ENCODE measurements at regions not wholly inside any gene's neighbourhood (a gene's known extent, or its start where the extent isn't known, plus 50 kb on each side); places are given as distances from the start of the nearest gene placed in this dataset.

DNA sequence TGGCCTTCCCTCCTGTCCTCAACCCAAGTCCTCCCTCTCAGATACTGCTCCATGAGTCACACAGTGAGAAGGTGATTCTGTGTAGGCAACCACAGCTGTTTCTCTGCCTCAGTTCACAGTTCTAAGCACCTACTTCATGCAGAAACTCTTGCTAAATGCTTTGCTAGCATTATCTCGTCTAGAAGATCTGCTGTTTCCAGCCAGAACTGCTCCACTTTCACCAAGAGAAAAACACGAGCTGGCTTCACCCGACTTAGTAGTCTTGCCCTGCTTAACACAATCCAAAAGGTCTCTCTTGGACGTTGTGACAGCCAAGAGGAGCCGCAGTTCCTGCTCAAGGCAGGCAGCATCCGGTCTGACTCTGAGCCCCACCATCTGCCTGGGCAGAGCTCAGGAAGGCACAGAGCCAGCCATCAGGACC is 272.1 kb downstream of the UACA start:
- no peak for DNase-seq

DNA sequence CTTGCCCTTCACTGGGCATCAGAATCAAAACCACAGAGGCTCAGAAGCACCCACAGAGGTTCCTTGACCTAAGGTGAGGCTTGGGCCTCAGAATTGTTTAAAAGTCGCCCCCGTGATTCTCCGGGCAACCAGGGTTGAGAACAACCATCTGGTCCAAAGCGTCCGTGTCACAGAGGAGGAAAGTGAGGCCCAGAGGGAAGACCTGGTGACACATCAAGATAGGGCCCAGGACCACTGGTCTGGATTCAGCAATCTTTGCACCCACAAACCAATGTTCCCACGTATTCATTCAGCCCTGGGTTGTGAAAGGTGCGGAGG is 272.6 kb downstream of the UACA start:
- no peak for DNase-seq

DNA sequence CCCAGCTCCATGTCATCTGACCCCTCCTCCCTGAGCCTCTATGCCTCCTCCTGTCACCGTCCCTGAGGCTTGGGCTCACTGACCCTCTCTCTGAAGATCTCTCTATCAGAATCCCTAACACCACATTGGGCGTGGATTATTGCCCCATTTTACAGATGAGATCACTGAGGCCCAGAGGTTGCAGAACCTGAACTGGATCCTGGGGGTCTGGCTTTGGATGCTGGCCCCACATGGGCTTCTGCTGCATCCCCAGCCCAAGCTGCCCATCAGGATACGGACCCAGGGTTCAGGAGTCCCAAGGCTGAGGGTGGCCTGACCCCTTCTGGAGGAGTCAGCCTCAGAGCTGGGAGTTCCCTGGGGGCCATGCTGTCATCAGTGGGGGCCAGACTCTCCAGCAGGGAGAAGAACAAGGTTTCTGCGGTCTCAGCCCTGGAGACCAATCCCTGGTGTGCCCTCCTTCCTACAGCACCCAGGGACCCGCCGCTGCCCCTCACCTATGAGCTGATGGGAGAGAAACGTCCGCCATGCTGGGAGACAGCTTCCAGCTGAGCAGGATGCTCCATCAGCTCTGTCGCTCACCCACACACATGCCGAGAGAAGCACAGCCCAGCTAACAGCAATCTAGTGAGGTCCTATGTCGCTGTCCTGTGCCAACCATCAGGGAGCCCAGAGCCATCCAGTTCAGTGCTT is 273.1 kb downstream of the UACA start:
- DNase-seq, result no peak

DNA sequence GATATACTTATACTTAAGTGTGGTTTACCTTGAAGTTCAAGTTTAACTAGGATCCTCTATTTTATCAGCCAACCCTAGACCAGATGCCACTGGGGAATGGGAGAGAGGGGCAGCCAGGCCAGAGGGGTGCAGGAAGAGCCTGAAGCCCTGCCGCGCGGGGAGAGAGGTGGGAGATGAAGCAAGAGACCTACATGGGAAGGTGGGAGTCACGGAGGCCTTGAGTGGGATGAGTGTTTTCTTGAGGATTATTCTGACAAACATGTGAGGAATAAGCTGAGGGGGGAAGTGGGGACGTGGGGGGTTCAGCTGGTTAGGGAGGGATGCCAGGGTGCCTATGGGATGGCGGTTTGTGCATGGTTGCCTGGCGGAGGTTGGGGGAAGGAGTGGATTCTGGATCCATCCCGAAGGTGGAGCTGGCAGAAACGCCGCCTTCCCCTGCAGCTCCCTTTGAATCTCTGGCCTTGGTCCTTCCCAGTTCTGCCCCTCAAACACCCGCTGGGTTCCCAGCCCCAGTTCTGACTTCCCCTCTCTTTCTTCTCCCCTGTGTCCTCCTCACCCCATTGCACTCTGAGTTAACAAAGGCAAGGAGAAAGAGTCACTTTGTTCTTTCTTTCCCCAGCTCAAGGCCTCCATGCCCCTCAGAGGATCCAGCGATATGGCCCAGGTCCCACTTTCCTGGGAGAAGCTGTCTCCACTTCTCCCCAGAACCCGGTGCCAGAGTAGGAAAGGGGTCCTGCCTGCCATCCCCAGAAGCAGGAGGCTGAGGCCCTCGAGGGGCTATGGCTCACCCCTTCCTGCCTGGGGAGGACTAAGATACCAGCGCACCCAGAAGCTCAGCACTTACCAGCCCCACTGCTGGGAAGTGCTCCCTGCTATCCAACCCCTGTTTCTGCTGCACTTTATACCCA is 274.2 kb downstream of the UACA start:
- no peak for DNase-seq

DNA sequence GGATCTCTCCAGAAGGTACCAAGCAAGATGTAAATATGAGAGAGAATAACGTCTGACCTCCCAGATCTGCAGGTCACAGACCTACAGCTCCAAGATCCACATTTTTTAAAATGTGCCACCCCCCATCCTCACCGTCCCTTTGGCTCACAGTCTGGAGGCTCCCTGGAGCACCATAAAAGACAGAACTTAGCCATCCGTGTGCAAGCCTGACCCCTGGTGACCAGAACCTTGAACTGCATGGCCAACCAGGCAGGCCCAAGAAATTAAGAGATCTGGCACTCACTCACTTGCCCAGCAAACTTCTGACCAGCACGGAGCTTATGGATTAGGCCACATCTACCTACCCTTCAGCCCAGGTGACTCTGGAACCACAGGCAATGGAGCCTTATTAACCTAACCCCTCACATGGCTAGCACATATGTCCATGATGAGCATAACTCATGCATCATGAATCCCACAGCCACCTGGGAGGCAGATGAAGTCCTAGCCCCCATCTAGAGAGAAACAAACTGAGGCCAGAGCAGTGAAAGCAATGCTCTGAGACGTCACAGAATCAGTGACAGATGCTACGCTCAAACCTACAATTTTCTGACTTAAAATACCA is 275.3 kb downstream of the UACA start:
- DNase-seq, result no peak

DNA sequence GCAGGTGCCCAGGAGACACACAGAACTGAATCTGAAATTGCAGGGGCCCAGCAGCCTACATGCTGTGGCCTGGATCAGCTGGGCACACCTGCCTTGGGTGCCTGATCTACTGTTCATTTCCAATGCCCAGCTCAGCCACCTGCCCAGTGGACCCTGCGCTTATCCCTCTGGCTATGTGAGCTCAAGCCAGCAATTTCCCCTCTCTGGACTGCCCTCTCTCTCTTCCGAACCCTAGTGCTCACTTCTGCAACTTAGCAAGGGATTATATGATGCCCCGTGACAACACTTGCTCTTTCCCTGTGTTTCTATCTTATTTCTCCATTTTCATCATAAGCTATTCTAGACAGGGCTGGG is 276.0 kb downstream of the UACA start:
- no peak for DNase-seq

DNA sequence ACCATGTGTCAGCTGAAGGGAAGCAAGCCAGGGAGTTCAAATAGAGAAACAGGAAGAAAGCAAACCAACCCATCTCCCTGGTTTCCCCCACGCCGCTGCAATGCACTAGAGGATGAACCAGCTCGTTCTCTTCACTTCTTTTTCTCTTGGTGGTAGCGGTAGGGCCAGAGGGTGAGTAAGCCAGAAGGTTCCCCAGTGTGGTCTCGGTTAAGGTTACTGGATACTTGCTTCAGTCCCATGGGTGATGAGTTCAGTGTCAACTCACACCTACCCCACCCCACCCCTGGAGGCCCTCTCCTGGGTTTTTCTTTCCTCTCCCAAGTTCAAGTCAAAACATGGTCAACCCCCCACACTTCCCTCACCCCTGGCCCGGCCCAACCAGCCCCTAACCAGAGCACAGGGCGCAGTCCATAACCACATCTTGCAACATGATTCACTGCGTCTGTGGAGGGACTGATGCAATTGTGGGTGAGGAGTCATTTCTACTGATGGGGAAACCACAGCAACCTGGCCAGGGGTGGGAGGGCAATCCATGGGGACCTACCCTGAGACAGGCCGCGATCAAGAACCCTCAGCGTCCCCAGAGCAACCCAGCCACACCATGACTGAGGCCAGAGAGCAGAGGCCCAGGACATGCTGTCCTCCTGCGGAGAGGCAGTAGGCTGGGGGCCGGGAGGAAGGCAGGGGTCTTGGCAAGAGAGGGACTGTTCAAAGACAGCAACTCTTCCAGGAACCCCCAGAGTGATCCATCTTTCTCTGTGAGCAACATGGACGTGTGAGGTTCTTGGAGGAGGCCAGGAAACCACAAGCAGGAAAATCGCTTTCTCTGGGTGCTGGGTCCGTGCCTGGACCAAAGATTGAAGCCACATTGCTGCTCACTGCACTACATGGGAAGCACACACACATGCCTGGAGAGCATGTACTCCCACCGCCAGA is 276.6 kb downstream of the UACA start:
- DNase-seq, result no peak

DNA sequence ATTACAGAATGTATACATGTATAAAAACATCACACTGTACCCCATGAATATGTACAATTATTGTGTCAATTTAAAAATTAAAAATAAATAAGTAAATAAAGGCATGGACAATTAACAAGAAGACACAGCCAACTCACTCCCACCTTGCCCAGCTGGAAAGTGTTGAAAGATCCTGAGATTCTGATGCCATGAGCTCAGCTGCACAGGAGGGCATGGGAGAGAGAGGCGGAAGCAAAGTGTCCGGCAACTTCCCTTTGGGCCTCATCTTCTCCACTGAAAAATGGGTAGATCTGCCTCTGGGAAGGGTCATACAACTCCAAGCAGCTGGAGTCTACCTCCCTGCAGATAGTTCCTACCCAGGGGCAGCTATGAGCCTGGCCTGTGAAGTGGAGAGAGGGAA is 277.3 kb downstream of the UACA start:
- DNase-seq, result no peak

DNA sequence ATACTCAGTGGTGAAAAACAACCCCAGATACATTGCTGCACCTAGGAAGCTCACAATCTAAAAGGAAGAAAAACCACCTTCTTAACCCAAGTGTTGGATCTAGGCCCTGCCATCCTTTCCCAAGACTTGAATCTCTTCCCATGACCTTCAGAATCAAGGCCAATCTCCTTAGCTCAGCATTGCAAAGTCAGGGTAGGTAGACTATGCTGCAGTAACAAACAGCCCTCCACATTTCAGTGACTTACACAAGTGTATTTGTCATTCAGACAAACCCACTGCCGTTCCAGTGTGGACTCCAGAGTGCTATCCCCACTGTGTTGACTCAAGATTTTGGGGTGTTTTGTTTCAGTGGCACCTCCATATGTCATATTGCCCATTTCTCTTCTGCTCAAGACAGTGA is 278.4 kb downstream of the UACA start:
- no peak for DNase-seq

DNA sequence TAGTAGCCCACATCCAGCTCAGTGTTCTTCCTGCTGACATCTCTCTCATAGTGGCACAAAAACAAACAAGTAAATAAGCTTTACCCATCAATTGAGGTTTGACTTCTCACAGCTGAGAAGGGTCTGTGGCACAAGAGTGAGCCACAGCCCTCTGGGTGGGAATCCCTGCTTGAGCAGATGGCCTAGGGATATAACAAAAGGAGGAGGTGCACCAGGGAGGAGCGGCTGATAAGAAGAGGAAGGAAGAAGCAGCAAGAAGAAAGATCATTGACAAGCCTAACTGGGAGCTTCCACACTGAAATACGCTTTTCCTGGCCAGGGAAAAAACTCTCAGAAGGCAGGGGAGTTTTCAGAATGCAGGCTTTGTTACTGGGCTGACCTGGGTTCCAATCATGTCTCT is 279.8 kb downstream of the UACA start:
- DNase-seq, result no peak

DNA sequence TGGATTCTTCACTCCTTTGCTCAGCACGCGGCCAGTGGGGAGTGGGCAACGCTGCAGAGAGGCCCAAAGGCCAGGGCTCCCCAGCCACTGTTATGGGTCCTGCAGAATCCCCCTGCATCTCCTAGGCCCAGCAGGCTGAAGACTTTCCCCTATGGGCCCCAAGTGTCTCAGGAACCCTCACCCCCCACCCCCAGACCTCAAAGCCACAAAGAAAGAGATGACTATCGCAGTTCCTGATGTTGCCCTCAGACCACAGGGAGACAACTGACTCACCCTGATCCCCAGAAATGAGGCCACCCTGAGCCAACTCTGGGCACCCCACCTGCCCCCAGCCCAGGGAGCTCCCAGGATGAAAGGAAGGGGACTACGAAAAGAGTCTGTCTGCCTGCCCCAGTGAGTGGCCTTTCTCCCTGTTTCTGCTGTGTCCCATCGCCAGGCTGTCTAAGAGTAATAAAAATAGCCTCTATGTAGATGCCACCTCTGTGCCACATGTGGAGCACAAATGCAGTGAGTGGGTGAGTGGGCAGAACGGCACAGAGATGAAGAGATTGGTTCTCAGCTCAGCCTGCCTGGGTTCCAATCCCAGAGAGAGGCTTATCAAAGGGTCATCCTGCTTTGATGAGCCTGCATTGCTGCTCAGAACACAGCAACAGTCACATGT is 283.0 kb downstream of the UACA start:
- DNase-seq, result no peak

DNA sequence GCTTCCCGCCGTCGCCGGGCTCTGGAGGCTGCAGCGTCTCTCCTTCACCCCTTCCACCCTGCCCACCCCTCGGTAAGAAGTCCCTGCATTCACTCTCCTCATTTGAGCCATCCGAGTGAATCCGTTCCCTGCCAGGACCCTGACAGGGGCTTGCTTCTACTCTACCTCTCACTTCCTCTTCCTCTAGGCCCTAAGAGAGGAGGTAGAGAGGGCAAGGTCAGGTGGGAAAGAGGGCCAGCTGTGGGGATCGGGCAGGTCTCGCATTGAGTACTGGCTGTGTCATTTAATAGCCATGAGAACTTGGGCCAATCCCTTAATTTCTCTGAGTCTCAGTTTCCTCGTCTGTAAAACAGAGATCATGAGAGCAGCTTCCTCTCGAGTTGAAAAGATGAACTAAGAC is 283.6 kb downstream of the UACA start:
- no peak for DNase-seq

DNA sequence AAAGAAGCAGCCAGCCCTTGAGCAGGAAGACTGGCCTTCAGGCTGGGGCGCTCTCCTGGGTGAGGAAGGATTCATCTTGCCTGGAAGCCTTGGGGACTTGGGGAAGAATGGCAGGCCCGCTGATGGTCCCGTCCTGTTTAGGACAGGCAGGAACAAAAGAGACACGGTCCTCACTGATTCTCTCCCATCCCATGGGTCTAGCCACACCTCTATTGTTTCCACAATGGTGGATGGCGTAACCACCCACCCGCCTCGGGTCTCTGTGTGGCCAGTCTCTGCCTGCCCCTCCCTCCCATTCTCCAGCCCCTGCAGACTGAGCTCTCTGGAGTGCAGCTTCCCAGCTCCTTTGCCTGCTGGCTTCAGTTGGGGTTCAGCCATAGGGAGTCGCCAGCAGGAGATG is 284.3 kb downstream of the UACA start:
- no peak for DNase-seq

DNA sequence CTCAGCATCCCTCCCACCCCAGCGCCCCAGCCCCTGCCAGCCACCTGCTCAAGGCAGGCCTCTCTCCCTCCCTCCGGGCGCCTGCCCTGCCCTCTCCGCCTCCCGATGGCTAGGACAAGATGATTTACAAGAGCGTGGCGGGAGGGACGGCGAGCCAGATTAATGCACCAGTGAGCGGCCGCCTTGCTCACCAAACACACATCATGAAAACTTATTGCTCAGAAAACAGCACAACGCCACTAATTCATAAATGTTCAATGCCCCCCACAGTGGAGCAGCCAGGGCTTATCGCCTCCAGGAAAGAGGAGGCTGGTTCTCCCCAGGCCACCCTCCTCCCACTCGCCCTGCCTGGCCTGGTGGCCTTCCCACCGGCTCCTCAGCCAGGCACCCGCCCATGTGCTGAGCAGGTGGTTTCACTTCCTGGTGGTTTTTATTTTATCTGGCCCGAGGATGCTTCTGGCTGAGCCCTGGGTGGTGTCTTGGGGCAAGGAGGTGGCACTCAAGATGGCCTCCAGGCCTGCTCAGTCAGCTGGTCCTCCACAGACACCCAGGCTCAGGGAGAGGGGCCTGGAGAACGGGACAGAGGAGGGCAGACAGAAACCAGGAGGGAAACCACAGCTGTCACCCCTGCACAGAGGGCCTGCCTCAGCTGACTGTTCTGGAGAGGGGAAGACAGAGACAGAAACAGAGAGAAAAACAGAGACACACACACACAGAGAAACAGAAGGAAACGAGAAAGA is 284.9 kb downstream of the UACA start:
- DNase-seq, result peak; percentile 60

DNA sequence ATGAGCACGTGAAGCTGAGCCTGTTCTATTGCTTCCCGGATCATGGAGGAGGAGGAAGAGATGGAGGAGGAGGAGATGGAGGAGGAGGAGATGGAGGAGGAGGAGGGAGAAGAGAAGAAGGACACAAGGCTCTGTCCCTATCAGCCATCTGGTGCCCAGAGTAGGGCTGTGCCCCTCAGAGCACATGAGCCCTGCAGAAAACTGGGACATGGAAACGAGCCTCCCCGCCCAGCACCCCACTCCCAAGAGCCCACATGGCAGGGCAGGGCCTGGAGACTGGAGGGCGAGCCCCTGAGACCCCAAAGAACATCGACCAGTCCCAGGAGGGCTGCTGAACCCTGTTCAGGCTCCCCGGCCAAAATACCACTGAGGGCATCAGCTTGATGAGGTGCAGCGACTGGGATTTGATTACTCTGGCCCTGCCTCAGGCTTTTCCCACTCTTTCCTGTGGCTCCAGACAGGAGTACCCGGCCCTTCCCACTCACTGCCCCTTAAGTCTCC is 285.6 kb downstream of the UACA start:
- DNase-seq, result peak; percentile 24

DNA sequence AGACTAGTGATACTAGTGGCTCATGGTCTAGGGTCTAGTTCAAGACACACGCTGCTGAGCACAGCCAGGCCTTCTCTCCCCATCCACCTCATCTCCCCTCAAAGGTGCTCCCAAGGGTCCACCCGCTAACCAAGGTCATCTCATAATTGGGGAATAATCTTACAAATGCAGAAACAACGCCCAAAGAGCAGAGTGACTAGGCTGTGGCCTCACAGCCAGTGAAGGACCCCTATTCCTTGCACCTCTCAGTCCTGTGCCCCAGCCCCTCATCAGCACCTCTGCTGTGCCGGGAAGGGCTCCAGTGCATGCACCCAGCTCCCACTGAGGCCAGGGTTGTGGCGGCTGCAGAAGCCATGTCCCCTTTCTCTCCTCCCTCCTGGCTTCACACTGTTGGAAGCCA is 286.9 kb downstream of the UACA start:
- no peak for DNase-seq

DNA sequence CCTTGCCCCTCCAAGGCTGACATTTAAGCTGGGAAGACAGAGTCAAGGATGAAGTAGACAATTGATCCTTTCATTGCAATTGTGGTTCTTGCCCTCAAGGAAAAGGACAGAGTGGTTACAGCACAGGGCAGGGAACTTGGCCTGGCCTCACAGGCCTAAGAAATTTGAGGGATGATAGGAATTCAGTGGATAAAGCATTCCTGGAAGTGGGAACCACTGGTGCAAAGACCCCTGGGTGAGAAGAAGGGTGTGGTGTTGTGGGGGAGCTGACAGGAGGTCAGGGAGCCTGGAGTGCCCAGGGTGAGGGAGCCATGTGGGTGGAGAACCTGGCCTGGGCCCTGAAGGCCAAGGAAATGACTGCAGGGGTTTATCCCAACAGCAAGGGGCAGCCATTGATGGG is 287.4 kb downstream of the UACA start:
- no peak for DNase-seq

DNA sequence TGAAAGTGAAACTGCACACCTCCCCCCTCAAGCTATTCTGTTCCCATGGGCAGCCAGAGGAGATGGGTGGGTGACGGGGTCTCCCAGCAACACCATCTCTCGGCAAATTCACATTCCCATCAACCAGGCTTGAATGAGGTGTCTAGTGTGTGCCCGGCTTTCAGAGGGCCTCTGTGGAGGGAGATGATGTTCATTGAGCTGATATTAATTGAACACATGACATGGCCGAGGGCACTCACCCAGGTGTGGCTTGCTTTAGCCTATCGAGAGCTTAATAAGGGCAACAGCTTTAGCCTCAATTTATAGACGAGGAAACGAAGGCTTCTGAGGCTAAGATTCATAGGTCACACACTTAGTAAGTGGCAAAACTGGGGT is 288.0 kb downstream of the UACA start:
- DNase-seq, result no peak

DNA sequence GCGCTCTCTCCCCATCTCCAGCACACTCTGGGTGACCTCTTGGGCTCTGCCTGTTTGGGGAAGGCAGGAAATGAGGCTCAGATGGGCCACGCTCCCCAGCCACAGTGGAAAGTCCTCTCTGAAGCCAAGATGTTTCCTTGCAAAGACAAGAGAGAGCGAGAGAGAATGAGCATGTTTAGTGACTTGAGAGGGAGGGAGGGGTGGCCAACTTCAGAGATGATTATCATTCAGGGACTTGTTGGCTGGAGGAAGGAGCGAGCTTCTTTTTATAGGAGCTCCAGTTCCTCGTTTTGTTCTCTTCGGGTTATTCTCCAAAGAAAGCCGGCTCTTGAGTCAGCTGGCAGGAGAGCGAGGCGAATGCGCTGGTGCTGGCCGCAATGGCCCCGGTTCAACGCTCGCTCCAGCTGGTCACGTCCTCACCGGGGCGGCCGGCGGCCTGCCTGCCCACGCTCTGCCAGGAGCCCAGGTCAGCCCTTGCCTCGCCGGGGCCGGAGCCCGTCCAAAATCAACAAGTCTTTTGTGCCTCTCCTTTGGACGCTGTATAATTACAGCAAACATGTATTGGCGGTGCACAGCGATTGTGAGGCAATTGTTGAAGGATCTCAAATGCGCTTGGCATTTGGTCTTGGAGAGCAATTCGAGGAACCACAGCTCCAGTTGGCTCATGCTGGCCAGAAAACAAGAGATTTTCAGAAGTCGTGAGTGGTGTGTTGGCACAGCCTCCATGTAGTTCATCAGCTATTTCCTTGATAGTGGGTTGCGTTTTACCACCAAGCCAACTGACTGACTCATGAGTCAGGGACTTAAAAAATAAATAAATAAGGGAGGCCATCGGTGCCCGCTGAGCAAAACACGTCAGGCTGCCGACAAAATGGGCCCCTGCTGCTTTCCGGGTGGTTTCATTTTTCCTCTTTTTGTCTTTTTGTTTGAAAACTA is 288.6 kb downstream of the UACA start:
- DNase-seq, result no peak

Measured in right kidney (tissue), 1 donor.